H9 (cell line): ENCODE measurements at regions not wholly inside any gene's neighbourhood (a gene's known extent, or its start where the extent isn't known, plus 50 kb on each side); places are given as distances from the start of the nearest gene placed in this dataset.
"Not testable (repeated sequence)": the region's sequence is repeated elsewhere in the genome, so short reads cannot be mapped to it uniquely, and the experiment has no call there.

Experiments used
- DNase-seq: peaks from one replicate; pipeline ENCODE4 v3.0.0-alpha.2; 2017
- H2AFZ ChIP-seq: one replicate; pipeline ENCODE4 v1.6.1; 2013; ENCODE audit warnings: mild to moderate bottlenecking, low read length, control low read depth, moderate library complexity
- H2AK5ac ChIP-seq: 2 replicates; pipeline ENCODE4 v1.6.1; 2013; ENCODE audit warnings: low read length, control low read depth, mixed read lengths; ENCODE audit not compliant: insufficient read length
- H2BK120ac ChIP-seq: one replicate; pipeline ENCODE4 v1.6.1; 2013; ENCODE audit warnings: low read depth, mild to moderate bottlenecking, low read length, control low read depth, inconsistent platforms; ENCODE audit not compliant: poor library complexity, severe bottlenecking
- H2BK12ac ChIP-seq: 2 replicates; pipeline ENCODE4 v1.6.1; 2013; ENCODE audit warnings: low read length, control low read depth, mixed read lengths, low read depth; ENCODE audit not compliant: insufficient read length
- H2BK15ac ChIP-seq: 2 replicates; pipeline ENCODE4 v1.6.1; 2013; ENCODE audit warnings: low read depth, low read length, control low read depth
- H2BK20ac ChIP-seq: one replicate; pipeline ENCODE4 v1.6.1; 2013; ENCODE audit warnings: low read depth, mild to moderate bottlenecking, low read length, control low read depth, inconsistent platforms; ENCODE audit not compliant: poor library complexity, severe bottlenecking
- H2BK5ac ChIP-seq: 2 replicates; pipeline ENCODE4 v1.6.1; 2013; ENCODE audit warnings: low read length, control low read depth, mixed read lengths; ENCODE audit not compliant: insufficient read length
- H3K14ac ChIP-seq: 2 replicates; pipeline ENCODE4 v1.6.1; 2013; ENCODE audit warnings: low read length, control low read depth; ENCODE audit not compliant: insufficient read depth
- H3K18ac ChIP-seq: 2 replicates; pipeline ENCODE4 v1.6.1; 2013; ENCODE audit warnings: low read depth, mild to moderate bottlenecking, mixed read lengths, low read length, control low read depth; ENCODE audit not compliant: insufficient read length
- H3K23ac ChIP-seq: 2 replicates; pipeline ENCODE4 v1.6.1; 2013; ENCODE audit warnings: low read length, control low read depth, mixed read lengths, low read depth; ENCODE audit not compliant: insufficient read length
- H3K23me2 ChIP-seq: 2 replicates; pipeline ENCODE4 v1.6.1; 2013; ENCODE audit warnings: low read depth, mild to moderate bottlenecking, mixed read lengths, low read length, control low read depth; ENCODE audit not compliant: insufficient read length, poor library complexity, severe bottlenecking
- H3K27ac ChIP-seq: 2 replicates; pipeline ENCODE4 v1.5.1; 2013; ENCODE audit warnings: low read length, control low read depth, mixed read lengths, low read depth; ENCODE audit not compliant: insufficient read length
- H3K27me3 ChIP-seq: 2 replicates; pipeline ENCODE4 v1.6.1; 2013; ENCODE audit warnings: low read length, control low read depth, inconsistent platforms; ENCODE audit not compliant: insufficient read depth
- H3K4ac ChIP-seq: 2 replicates; pipeline ENCODE4 v1.6.1; 2013; ENCODE audit warnings: low read depth, mild to moderate bottlenecking, control low read depth, inconsistent platforms, low read length, moderate library complexity
- H3K4me1 ChIP-seq: 2 replicates; pipeline ENCODE4 v1.6.1; 2013; ENCODE audit warnings: low read length, control low read depth, inconsistent platforms; ENCODE audit not compliant: insufficient read depth
- H3K4me2 ChIP-seq: 2 replicates; pipeline ENCODE4 v1.6.1; 2013; ENCODE audit warnings: low read length, control low read depth, mixed read lengths; ENCODE audit not compliant: insufficient read length, insufficient read depth
- H3K56ac ChIP-seq: 2 replicates; pipeline ENCODE4 v1.6.1; 2013; ENCODE audit warnings: low read depth, mild to moderate bottlenecking, mixed read lengths, low read length, control low read depth; ENCODE audit not compliant: insufficient read length
- H3K79me1 ChIP-seq: 2 replicates; pipeline ENCODE4 v1.6.1; 2013; ENCODE audit warnings: low read depth, mild to moderate bottlenecking, moderate library complexity, low read length, control low read depth, inconsistent platforms; ENCODE audit not compliant: insufficient read depth, poor library complexity, severe bottlenecking
- H3K79me2 ChIP-seq: 2 replicates; pipeline ENCODE4 v1.6.1; 2013; ENCODE audit warnings: low read length, control low read depth, inconsistent platforms; ENCODE audit not compliant: insufficient read depth
- H3K9ac ChIP-seq: 2 replicates; pipeline ENCODE4 v1.6.1; 2013; ENCODE audit warnings: low read length, control low read depth, mixed read lengths; ENCODE audit not compliant: insufficient read length; ENCODE audit errors: extremely low read depth
- H3K9me3 ChIP-seq: one replicate; pipeline ENCODE4 v1.6.1; 2013; ENCODE audit warnings: low read depth, low read length, inconsistent platforms; ENCODE audit not compliant: control insufficient read depth
- H3T11ph ChIP-seq: one replicate; pipeline ENCODE4 v1.6.1; 2013; ENCODE audit warnings: mild to moderate bottlenecking, low read length, control low read depth, inconsistent platforms
- H4K20me1 ChIP-seq: one replicate; pipeline ENCODE4 v1.6.1; 2013; ENCODE audit not compliant: control insufficient read depth, insufficient read length, insufficient read depth
- H4K5ac ChIP-seq: 2 replicates; pipeline ENCODE4 v1.6.1; 2013; ENCODE audit warnings: low read depth, mild to moderate bottlenecking, mixed read lengths, low read length, control low read depth; ENCODE audit not compliant: insufficient read length
- H4K8ac ChIP-seq: replicated peaks from 2 replicates; pipeline ENCODE4 v1.6.1; 2013; ENCODE audit warnings: low read length, control low read depth, mixed read lengths, low read depth; ENCODE audit not compliant: insufficient read length
- H4K91ac ChIP-seq: 2 replicates; pipeline ENCODE4 v1.6.1; 2013; ENCODE audit warnings: low read depth, mild to moderate bottlenecking, moderate library complexity, mixed read lengths, low read length, control low read depth; ENCODE audit not compliant: insufficient read length
- H3K27ac Mint-ChIP-seq, 3 experiments: 2 replicates in 2 of 3; 3 replicates in 1 of 3; pipeline ENCODE4 v1.8.0; 2020 to 2021; ENCODE audit warnings: mixed read lengths in 3 of 3, mild to moderate bottlenecking in 1 of 3, moderate library complexity in 1 of 3
- H3K27me3 Mint-ChIP-seq: 2 replicates; pipeline ENCODE4 v1.8.0; 2021; ENCODE audit warnings: low read depth, mild to moderate bottlenecking, moderate library complexity, mixed read lengths
- H3K36me3 Mint-ChIP-seq, 3 experiments: 2 replicates in 2 of 3; 3 replicates in 1 of 3; pipeline ENCODE4 v1.8.0; 2020 to 2021; ENCODE audit warnings: low read depth in 3 of 3, mixed read lengths in 3 of 3; ENCODE audit not compliant: insufficient read depth in 1 of 3
- H3K4me1 Mint-ChIP-seq, 2 experiments: 2 replicates each; pipeline ENCODE4 v1.8.0; 2020; ENCODE audit warnings: mixed read lengths in 2 of 2
- H3K4me3 Mint-ChIP-seq, 2 experiments: 2 replicates in 1 of 2; 3 replicates in 1 of 2; pipeline ENCODE4 v1.8.0; 2020 to 2021; ENCODE audit warnings: mild to moderate bottlenecking in 2 of 2, mixed read lengths in 2 of 2, moderate library complexity in 1 of 2
- H3K9me3 Mint-ChIP-seq, 2 experiments: 2 replicates in 1 of 2; 3 replicates in 1 of 2; pipeline ENCODE4 v1.8.0; 2020; ENCODE audit warnings: mild to moderate bottlenecking in 2 of 2, mixed read lengths in 2 of 2, moderate library complexity in 1 of 2
- CTCF ChIP-seq: fragments of 200-600 bp; sonication (generic); conservative IDR thresholded peaks from 3 replicates; pipeline ENCODE4 v1.8.0; 2021; ENCODE audit warnings: antibody characterized with exemption, mild to moderate bottlenecking
- WGBS: extraction: QIAGEN DNeasy Blood & Tissue Kit; methylation state at CpG from one replicate; pipeline ENCODE4 v1.1.7; 2013; ENCODE audit warnings: missing lambda C conversion rate, low lambda C conversion rate, mixed read lengths; ENCODE audit not compliant: insufficient read length; ENCODE audit errors: extremely low coverage; 5-methylcytosine and 5-hydroxymethylcytosine counted together

- H3K18ac ChIP-seq, result no peak overlapping the region
- no peaks in the 10 kb centered on the region for H3K79me1 ChIP-seq
- H3K23me2 ChIP-seq, result no peaks in the 10 kb centered on the region
- H4K20me1 ChIP-seq, result no peaks in the 10 kb centered on the region
- H3K4me2 ChIP-seq, result no peak overlapping the region
- H2BK12ac ChIP-seq, result no peak overlapping the region
- no peak overlapping the region for H3K27ac ChIP-seq
- no peak overlapping the region for H2BK120ac ChIP-seq
- Mint-ChIP-seq H3K4me1 (no peaks in the 10 kb centered on the region), H3K36me3 (peaks cover 3 to 25% (median 5%) of the 10 kb centered on the region in 3 experiments; a peak in 4 of 7 replicates), H3K4me3 (no peak overlapping the region), H3K9me3 (peaks cover 3 to 17% of the 10 kb centered on the region in 2 experiments; a peak in 3 of 5 replicates), H3K27me3 (no peaks in the 10 kb centered on the region), H3K27ac (no peak overlapping the region)
- no peak for TF ChIP-seq CTCF
- no peak overlapping the region for H3K23ac ChIP-seq
- H2BK5ac ChIP-seq, result no peak overlapping the region
- H2BK20ac ChIP-seq, result no peak overlapping the region
- H3K4ac ChIP-seq, result no peak overlapping the region
- WGBS, result no CpG with 5 or more reads among the region's 4 CpGs
- no peak overlapping the region for H3K56ac ChIP-seq
- no peak overlapping the region for H2AFZ ChIP-seq
- no peak overlapping the region for H2BK15ac ChIP-seq
- H3K9me3 ChIP-seq, result no peaks in the 10 kb centered on the region
- no peaks in the 10 kb centered on the region for H3K27me3 ChIP-seq
- no peak overlapping the region for H3T11ph ChIP-seq
- H3K4me1 ChIP-seq, result no peaks in the 10 kb centered on the region
- H4K5ac ChIP-seq, result no peak overlapping the region
- H2AK5ac ChIP-seq, result no peak overlapping the region
- H3K79me2 ChIP-seq, result no peaks in the 10 kb centered on the region
- no peak for DNase-seq
- H3K9ac ChIP-seq, result no peak overlapping the region
- no peak overlapping the region for H3K14ac ChIP-seq
- H4K8ac ChIP-seq, result no peak overlapping the region
- no peak overlapping the region for H4K91ac ChIP-seq
These were observed 1053.0 kb downstream of the TSN start for GRCh38 chr2:122808286-122808969.

DNA sequence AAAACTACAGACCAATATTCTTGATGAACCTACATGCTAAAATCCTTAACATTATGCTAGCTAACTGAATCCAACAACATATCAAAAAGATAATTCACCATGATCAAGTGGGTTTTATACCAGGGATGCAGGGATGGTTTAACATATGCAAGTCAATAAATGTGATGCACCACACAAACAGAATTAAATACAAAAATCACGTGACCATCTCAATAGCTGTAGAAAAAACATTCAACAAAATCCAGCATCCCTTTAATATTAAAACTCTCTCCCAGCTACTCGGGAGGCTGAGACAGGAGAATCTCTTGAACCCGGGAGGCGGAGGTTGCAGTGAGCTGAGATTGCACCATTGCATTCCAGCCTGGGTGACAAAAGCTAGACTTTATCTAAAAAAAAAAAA lies 1056.8 kb downstream of the TSN start:
- not testable (repeated sequence) for H3K4me1 Mint-ChIP-seq, DNase-seq, H3K27ac ChIP-seq, H3K27ac Mint-ChIP-seq, H3K79me1 ChIP-seq, H4K8ac ChIP-seq, H2BK15ac ChIP-seq, H2AFZ ChIP-seq, H3K23ac ChIP-seq, H3K56ac ChIP-seq, H3K4me2 ChIP-seq, H4K5ac ChIP-seq, H2AK5ac ChIP-seq, H3K9me3 ChIP-seq, H2BK120ac ChIP-seq, H3K18ac ChIP-seq, H3K14ac ChIP-seq, H3K4me3 Mint-ChIP-seq, H4K20me1 ChIP-seq, H3K4ac ChIP-seq, H3K9ac ChIP-seq, H3K4me1 ChIP-seq, H3K23me2 ChIP-seq, H3K79me2 ChIP-seq, H3K27me3 Mint-ChIP-seq, H2BK20ac ChIP-seq, H4K91ac ChIP-seq, H3K27me3 ChIP-seq, H2BK12ac ChIP-seq, H3T11ph ChIP-seq, H2BK5ac ChIP-seq
- H3K9me3 Mint-ChIP-seq, result peaks cover 3 to 17% of the 10 kb centered on the region in 2 experiments; a peak in 3 of 5 replicates
- H3K36me3 Mint-ChIP-seq, result peaks cover 3 to 25% (median 5%) of the 10 kb centered on the region in 3 experiments; a peak in 4 of 7 replicates
- WGBS, result no CpG with 5 or more reads among the region's 4 CpGs
